ENCODE measurements at regions not wholly inside any gene's neighbourhood (a gene's known extent, or its start where the extent isn't known, plus 50 kb on each side); places are given as distances from the start of the nearest gene placed in this dataset.

DNA sequence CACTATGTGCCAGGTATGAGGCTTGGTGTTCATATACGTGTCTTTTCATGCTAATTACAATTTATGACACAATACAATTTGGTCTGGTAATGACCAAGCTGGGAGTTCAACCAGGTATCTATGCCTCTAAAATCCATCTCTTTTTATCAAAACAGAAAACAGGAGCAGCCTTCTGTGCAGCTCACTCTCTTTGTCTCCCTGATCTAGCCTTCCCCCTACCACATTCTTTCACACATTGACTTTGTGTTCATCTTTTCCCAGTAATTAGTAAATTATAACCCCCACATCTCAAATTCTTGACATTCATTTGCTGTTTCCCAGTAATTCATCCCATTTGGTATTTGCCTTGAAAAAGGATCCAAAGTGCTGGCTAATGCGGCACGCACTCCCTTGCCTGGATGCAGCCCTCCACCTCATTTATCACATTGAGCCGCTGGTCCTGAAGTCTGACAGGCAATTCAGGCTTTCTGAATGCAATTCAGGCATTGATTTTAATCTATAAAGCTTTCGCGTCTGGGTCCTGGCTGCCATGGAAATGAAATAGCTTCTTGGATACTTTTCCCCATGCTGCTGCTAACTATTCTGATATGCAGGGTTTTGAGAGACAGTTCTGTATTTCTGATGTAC, 112.5 kb upstream of the ANKRD1 start:
- POLR2A ChIA-PET, result interaction anchor here (0.6 to 2.0 kb wide), 2 partner anchors 14 to 26 kb away, joined by 3 to 8 read pairs; no protein-coding TSS in a partner anchor
- no peak overlapping the region for H3K4me3 Mint-ChIP-seq
- H3K9me3 Mint-ChIP-seq, result peaks cover 2% of the 10 kb centered on the region
- CTCF ChIA-PET, result interaction anchor here (1.0 to 2.1 kb wide), 3 partner anchors 13 to 218 kb away, joined by 4 to 11 read pairs (median 10); no protein-coding TSS in a partner anchor
- peak overlapping the region; percentile 81 for H3K27ac Mint-ChIP-seq
- no peak for DNase-seq
- peaks cover 4% of the 10 kb centered on the region for H3K36me3 Mint-ChIP-seq (ENCODE audit: low read depth)
- H3K4me1 Mint-ChIP-seq, result peaks cover 20% of the 10 kb centered on the region
- peaks cover 2% of the 10 kb centered on the region for H3K27me3 Mint-ChIP-seq

DNA sequence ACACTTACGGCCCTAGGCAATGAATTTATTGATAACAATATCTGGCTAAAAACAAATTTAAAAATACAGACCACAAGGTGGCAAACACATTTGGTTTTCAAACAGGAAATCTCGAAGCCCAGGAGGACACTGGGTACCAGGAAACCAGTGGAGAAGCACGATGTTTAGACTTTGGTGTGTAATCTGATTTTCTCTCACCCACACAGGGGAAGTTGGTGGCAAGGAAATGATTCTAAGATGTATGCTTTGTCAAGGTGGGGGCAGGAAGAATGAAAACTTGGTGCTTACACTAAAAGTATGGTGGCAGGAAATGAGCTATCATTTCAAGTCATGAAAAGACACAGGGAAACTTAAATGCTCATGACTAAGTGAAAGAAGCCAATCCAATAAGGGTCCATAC, 113.2 kb upstream of the ANKRD1 start:
- H3K4me3 Mint-ChIP-seq, result no peak overlapping the region
- H3K27me3 Mint-ChIP-seq, result peaks cover 2% of the 10 kb centered on the region
- ChIA-PET POLR2A (interaction anchor here (2.0 kb wide), 1 partner anchor 27 kb away, joined by 8 read pairs; no protein-coding TSS in a partner anchor), CTCF (interaction anchor here (1.0 to 2.1 kb wide), 3 partner anchors 14 to 217 kb away, joined by 4 to 11 read pairs (median 10); no protein-coding TSS in a partner anchor)
- H3K4me1 Mint-ChIP-seq, result peaks cover 20% of the 10 kb centered on the region
- peaks cover 4% of the 10 kb centered on the region for H3K36me3 Mint-ChIP-seq (ENCODE audit: low read depth)
- peak; percentile 39 for DNase-seq
- peaks cover 2% of the 10 kb centered on the region for H3K9me3 Mint-ChIP-seq
- peak overlapping the region; percentile 81 for H3K27ac Mint-ChIP-seq

DNA sequence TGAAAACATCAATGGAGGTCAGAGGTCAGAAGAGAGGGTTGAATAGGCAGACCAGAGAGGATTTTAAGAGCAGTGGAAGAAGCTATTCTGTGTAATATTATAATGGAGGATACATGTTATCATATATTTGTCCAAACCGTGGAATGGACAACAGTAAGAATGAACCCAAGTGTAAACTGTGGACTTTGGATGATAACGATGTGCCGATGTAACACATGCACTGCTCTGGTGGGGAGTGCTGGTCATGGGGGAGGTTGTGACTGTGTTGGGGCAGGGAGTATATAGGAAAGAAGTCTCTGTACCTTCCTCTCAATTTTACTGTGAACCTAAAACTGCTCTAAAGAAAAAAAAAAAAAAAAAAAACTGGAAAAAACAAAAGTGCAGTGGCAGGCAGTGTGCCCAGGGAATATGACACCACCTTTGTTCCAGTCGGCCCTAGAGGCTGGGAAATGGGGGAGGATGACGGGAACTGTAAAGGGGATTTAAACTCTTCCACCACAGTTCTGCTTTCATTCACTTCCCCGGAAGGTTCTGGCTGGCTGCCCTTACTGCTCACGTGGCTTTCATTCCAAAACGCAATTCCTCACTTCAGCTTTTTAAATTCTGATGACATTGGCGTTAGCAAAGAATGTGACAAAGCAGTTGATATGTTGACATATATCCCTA, 113.7 kb upstream of the ANKRD1 start:
- DNase-seq, result no peak
- H3K4me3 Mint-ChIP-seq, result no peak overlapping the region
- H3K4me1 Mint-ChIP-seq, result peaks cover 20% of the 10 kb centered on the region
- POLR2A ChIA-PET, result interaction anchor here (2.0 kb wide), 1 partner anchor 27 kb away, joined by 8 read pairs; no protein-coding TSS in a partner anchor
- H3K27me3 Mint-ChIP-seq, result peaks cover 2% of the 10 kb centered on the region
- H3K36me3 Mint-ChIP-seq (ENCODE audit: low read depth), result peaks cover 4% of the 10 kb centered on the region
- CTCF ChIA-PET, result interaction anchor here (1.0 to 2.1 kb wide), 3 partner anchors 15 to 217 kb away, joined by 4 to 11 read pairs (median 10); no protein-coding TSS in a partner anchor
- peaks cover 2% of the 10 kb centered on the region for H3K9me3 Mint-ChIP-seq
- H3K27ac Mint-ChIP-seq, result peak overlapping the region; percentile 81

DNA sequence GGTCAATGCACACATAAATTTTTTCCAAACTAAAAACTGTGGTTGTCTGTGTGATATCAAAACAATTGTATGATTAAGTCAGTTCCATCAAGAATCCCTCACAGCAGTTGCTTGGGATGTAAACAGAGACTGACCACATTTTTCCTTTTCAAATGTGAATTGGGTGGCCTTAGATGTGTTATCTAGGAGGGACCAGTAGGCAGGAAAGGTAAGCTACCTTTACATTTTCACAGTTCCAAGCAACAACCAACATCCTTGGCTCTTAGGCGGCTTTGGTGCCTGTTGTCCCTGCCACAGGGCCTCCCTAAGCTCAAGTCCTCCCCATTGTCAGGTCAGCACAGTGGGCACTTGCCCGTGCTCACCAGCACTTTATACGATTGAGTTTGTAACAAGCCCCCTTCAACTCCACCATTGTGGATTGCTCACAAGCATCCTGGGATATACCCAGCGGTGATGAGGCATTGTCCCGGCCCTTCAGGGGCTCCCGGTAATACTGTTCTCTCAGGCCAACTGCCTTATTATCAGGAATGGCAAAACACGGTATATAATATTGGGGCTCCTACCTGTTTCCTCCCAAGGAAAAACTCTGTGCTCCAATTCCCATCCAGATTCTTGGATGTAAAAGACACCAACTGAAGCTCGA, 114.9 kb upstream of the ANKRD1 start:
- Mint-ChIP-seq H3K27ac (no peak overlapping the region), H3K27me3 (peaks cover 9% of the 10 kb centered on the region), H3K4me1 (peaks cover 20% of the 10 kb centered on the region), H3K4me3 (no peak overlapping the region), H3K9me3 (peaks cover 2% of the 10 kb centered on the region), H3K36me3 (ENCODE audit: low read depth) (peaks cover 4% of the 10 kb centered on the region)
- no peak for DNase-seq
- ChIA-PET CTCF (no interaction called here), POLR2A (no interaction called here)

DNA sequence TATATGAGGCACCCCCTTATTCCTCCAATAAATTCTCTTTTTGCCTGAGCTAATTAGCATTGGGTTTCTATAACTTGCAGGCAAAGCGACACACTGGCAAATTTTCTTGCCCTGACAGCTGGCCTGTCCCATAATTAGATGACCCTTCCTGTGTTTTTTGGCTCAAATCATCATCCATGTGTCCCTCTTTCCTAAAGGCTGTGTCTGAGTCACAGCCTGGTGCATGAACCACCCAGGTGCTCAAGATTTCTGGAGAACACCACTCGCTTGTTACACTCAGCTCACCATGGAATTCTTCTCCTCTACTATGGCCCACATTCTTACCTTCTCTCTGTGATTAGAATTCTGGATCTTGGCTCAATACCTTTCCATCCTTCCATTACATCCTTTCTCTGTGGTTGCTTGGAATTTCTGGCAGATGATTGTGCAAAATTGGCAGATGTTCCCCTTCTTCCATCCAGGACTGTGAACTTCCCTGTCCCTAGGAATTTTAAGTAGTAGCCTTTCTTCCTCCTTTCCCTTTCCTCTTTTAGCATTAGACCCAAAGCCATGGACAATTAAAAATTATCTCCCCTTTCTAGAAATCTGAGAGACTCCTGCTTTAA, 116.0 kb upstream of the ANKRD1 start:
- peaks cover 20% of the 10 kb centered on the region for H3K4me1 Mint-ChIP-seq
- no peak overlapping the region for H3K27ac Mint-ChIP-seq
- peaks cover 10% of the 10 kb centered on the region for H3K27me3 Mint-ChIP-seq
- DNase-seq, result no peak
- POLR2A ChIA-PET, result no interaction called here
- CTCF ChIA-PET, result no interaction called here
- peaks cover 4% of the 10 kb centered on the region for H3K36me3 Mint-ChIP-seq (ENCODE audit: low read depth)
- H3K9me3 Mint-ChIP-seq, result peaks cover 2% of the 10 kb centered on the region
- no peak overlapping the region for H3K4me3 Mint-ChIP-seq

DNA sequence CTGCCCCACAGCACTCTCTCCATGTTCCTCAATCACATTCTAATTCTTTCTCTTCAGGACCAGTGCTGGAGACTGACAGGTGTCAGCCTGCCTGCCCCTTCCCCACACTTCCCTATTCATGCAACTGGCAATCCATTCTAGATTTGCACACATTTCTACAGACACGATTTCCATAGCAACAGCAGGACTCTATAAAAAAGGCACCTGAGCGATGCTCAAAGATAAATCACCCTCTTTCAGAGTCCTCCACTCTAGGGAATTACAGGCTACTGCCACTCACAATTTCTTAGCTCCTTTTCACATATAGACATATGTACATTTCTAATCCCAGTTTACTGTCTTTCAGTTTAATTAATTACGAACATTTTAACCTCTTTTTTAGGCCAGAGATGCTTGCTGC, 118.1 kb upstream of the ANKRD1 start:
- H3K4me3 Mint-ChIP-seq, result no peak overlapping the region
- no peak overlapping the region for H3K27ac Mint-ChIP-seq
- peaks cover 14% of the 10 kb centered on the region for H3K27me3 Mint-ChIP-seq
- ChIA-PET POLR2A (no interaction called here), CTCF (no interaction called here)
- no peak for DNase-seq
- H3K9me3 Mint-ChIP-seq, result peaks cover 2% of the 10 kb centered on the region
- H3K4me1 Mint-ChIP-seq, result peaks cover 7% of the 10 kb centered on the region
- H3K36me3 Mint-ChIP-seq (ENCODE audit: low read depth), result peaks cover 4% of the 10 kb centered on the region

DNA sequence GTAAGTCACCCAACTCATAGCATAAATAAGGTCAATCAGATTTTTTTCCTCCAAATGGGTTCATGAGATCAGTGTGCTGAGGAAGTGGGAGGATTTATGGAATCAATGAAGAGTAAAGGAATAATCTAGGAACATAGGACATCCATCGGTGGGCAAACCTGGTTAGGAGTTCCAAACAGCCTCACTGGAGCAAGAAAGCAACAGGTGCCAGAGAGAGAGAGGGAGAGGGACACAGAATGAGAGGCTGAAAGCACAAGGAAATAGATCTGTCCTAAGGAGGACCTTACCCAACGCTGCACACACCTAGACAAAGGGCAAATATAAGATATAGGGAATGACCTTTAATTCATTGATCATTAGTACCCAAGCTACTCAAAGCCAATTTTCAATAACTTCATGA, 119.5 kb upstream of the ANKRD1 start:
- ChIA-PET CTCF (no interaction called here), POLR2A (no interaction called here)
- H3K27me3 Mint-ChIP-seq, result peaks cover 18% of the 10 kb centered on the region

DNA sequence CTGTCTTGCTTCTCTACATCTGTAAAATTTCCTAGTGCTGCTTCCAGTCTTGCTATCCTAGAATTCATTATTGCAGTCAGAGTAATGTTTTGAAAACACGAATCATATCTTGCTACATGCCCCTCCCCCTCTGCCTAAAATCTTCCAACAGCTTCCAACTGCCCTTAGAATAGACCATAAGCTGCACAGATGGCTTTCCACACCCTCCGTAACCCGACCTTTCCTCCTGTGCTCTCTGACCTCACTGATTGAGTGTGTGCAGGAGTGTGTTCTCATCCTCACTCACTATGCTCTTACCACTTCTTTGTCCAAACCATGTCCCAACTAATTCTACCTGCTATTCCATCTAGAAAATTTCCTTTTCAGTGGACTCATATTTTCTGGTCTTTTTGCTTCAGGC, 121.2 kb upstream of the ANKRD1 start:
- H3K36me3 Mint-ChIP-seq (ENCODE audit: low read depth), result no peaks in the 10 kb centered on the region

More for the DNA sequence above, 119.5 kb upstream of the ANKRD1 start:
- Mint-ChIP-seq H3K4me1 (no peaks in the 10 kb centered on the region), H3K4me3 (no peak overlapping the region), H3K36me3 (ENCODE audit: low read depth) (no peaks in the 10 kb centered on the region), H3K27ac (no peak overlapping the region), H3K9me3 (no peaks in the 10 kb centered on the region)
- no peak for DNase-seq

DNA sequence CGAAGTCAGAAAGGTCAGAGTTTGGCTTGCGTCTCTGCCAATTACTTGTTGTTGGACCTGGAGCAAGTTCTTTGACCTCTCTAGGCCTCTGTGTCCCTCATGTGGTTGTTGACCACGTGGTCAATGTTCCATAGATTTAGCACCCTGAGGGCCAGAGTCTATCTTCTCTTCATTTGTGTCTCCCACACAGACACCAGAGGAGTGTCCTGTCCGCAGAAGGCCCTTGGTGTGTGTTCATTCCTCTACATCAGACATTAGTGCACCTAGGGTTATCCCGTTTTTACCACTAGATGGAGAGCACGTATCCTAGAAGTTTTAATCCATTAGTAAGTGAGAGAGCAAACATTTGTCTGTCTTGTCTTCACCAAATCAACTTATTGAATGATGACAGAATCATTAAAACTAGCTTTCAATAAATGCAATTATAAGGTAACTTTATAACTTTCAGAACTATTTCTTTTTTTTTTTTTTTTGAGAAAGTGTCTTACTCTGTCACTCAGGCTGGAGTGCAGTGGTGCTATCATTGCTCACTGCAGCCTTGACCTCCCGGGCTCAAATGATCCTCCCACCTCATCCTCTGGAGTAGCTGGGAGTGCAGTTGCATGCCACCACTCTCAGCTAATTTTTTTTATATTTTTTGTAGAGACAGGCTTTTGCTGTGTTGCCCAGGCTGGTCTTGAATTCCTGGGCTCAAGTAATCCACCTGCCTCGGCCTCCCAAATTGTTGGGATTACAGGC, 122.5 kb upstream of the ANKRD1 start:
- Mint-ChIP-seq H3K9me3 (no peaks in the 10 kb centered on the region), H3K27me3 (peaks cover 26% of the 10 kb centered on the region), H3K4me3 (no peak overlapping the region), H3K36me3 (ENCODE audit: low read depth) (no peaks in the 10 kb centered on the region), H3K4me1 (peaks cover under 1% of the 10 kb centered on the region), H3K27ac (no peak overlapping the region)
- no peak for DNase-seq
- CTCF ChIA-PET, result interaction anchor here (1.1 to 2.1 kb wide), 2 partner anchors 200 to 208 kb away, joined by 3 to 10 read pairs; no protein-coding TSS in a partner anchor
- POLR2A ChIA-PET, result no interaction called here

More for the DNA sequence above, 121.2 kb upstream of the ANKRD1 start:
- Mint-ChIP-seq H3K4me1 (no peaks in the 10 kb centered on the region), H3K9me3 (no peaks in the 10 kb centered on the region), H3K4me3 (no peak overlapping the region), H3K27me3 (peaks cover 26% of the 10 kb centered on the region), H3K27ac (no peak overlapping the region)
- POLR2A ChIA-PET, result no interaction called here
- CTCF ChIA-PET, result no interaction called here
- DNase-seq, result no peak

DNA sequence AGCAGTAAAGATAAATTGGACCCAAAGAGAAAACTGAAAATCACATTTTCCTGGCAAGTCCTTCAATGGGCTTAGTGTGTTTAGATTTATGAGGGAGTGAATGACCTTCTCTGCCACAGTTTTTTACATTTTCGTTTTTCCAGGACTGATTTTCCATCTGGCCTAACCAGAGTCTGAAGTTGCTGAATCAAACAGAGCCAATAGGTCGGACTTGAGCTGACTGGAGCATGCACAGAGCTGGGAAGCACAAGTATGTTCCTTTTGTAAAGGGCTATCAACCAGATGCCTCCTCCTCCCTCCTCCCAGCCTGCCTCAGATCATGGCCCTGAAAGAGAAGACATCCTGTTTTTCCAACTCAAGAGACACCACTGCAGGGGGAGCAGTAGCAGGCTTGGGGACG, 126.0 kb upstream of the ANKRD1 start:
- POLR2A ChIA-PET, result no interaction called here
- CTCF ChIA-PET, result no interaction called here
- Mint-ChIP-seq H3K4me1 (peaks cover 3% of the 10 kb centered on the region), H3K4me3 (no peak overlapping the region), H3K27ac (no peak overlapping the region), H3K9me3 (no peaks in the 10 kb centered on the region), H3K36me3 (ENCODE audit: low read depth) (no peaks in the 10 kb centered on the region), H3K27me3 (peaks cover 22% of the 10 kb centered on the region)
- DNase-seq, result no peak

DNA sequence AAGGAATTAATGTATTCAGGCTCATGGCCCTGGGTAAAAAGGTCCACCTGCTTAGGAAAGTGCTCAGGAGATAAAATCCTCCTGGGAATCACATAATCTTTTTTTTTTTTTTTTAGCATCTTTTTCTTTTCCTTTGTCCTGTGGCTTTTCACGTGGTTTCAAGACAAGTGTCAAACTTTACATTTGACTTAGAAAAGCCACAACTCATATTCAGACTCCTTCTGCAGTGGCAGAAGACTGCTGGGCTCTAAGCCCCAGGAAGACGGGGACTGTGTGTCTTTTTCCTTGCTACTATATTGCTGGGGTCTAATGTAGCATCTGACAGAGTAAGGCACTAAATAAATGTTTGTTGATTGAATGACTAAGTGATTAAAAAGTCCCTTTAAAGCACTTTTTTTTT, 127.5 kb upstream of the ANKRD1 start:
- H3K9me3 Mint-ChIP-seq, result no peaks in the 10 kb centered on the region
- peaks cover 14% of the 10 kb centered on the region for H3K27me3 Mint-ChIP-seq
- no peak for DNase-seq
- ChIA-PET POLR2A (no interaction called here), CTCF (no interaction called here)
- H3K36me3 Mint-ChIP-seq (ENCODE audit: low read depth), result no peaks in the 10 kb centered on the region
- no peak overlapping the region for H3K4me3 Mint-ChIP-seq
- no peak overlapping the region for H3K27ac Mint-ChIP-seq
- H3K4me1 Mint-ChIP-seq, result peaks cover 3% of the 10 kb centered on the region

DNA sequence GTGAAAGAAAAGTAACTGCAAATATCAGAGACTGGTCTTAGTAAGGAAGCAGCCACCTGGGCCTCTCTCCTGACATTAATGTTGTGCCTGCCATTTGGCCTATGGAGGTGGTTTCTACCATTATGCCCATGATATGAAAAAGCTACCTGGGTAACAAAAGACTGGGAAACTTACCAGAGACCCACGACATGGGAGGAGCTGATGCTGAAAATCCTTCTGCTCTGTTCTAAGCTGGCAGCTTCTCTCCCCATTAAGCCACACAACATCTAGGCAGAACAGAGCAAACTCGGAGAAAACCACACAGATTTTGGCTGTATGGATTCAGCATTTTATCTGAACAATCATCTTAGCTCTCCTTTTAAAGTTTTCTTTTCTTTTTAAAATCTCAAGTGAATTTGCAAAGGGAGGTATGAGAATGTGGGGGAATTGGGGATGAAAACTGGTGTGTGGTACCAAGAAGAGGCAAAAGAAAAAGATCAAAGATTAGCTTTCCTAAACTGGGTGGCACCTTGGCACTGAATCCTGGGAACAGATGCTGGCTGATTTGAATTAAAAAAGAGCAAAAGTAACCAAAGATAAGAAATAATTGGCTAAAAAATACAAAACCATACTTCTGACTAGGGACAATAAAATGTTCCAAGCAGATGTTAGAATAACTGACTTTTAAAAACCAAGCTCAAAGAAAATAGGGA, 128.6 kb upstream of the ANKRD1 start:
- peaks cover 14% of the 10 kb centered on the region for H3K27me3 Mint-ChIP-seq
- no peak overlapping the region for H3K4me3 Mint-ChIP-seq
- no peak for DNase-seq
- H3K36me3 Mint-ChIP-seq (ENCODE audit: low read depth), result no peaks in the 10 kb centered on the region
- ChIA-PET POLR2A (no interaction called here), CTCF (no interaction called here)
- H3K9me3 Mint-ChIP-seq, result no peaks in the 10 kb centered on the region
- peaks cover 3% of the 10 kb centered on the region for H3K4me1 Mint-ChIP-seq
- H3K27ac Mint-ChIP-seq, result no peak overlapping the region
